Ovary (tissue), 7 donors: ENCODE measurements at regions not wholly inside any gene's neighbourhood (a gene's known extent, or its start where the extent isn't known, plus 50 kb on each side); places are given as distances from the start of the nearest gene placed in this dataset.
"Not testable (repeated sequence)": the region's sequence is repeated elsewhere in the genome, so short reads cannot be mapped to it uniquely, and the experiment has no call there.

Source experiments
- DNase-seq, 5 donors: peaks; one replicate each; pipeline ENCODE4 v3.0.0-alpha.2; 2019 to 2020
- H3K27ac ChIP-seq, 2 donors: fragments of 200-600 bp; one replicate each; pipeline versions ENCODE4 v1.5.1 to v1.8.0; 2019 to 2022
- H3K27me3 ChIP-seq: fragments of 200-600 bp; one replicate; pipeline ENCODE4 v1.8.0; 2022
- H3K36me3 ChIP-seq: fragments of 200-600 bp; sonication (generic); one replicate; pipeline ENCODE4 v1.5.1; 2019
- H3K4me1 ChIP-seq: one replicate; pipeline ENCODE4 v1.8.1; 2013; ENCODE audit warnings: mild to moderate bottlenecking, moderate library complexity; ENCODE audit not compliant: insufficient read depth
- H3K4me3 ChIP-seq: fragments of 200-600 bp; sonication (generic); one replicate; pipeline ENCODE4 v1.5.1; 2017
- H3K9me3 ChIP-seq, 2 donors: fragments of 200-600 bp in 1 of 2; sonication (generic) in 1 of 2; one replicate each; pipeline versions ENCODE4 v1.5.1 to v1.8.1; 2013 to 2019; ENCODE audit warnings: mild to moderate bottlenecking in 1 of 2, moderate library complexity in 1 of 2
- EP300 ChIP-seq: sonication (generic); formaldehyde crosslinking; IDR thresholded peaks from one replicate; pipeline ENCODE4 v1.6.1; 2017; ENCODE audit warnings: antibody characterized with exemption
- POLR2A ChIP-seq: fragments of 450-650 bp; IDR thresholded peaks from one replicate; pipeline ENCODE4 v1.6.1; 2017; ENCODE audit warnings: antibody characterized with exemption, mild to moderate bottlenecking, moderate library complexity
- WGBS, 3 donors: extraction: QIAGEN DNeasy Blood & Tissue Kit in 1 of 3; methylation state at CpG; one replicate each; pipeline versions ENCODE4 v1.1.5 to v1.1.7; 2013 to 2017; 5-methylcytosine and 5-hydroxymethylcytosine counted together
- intact Hi-C, 4 donors: fragments of 100-400 bp; cut with DNase I; formaldehyde crosslinking; loops; one replicate each; pipeline versions ENCODE4 v1.11.0 to v1.15.1; 2022 to 2023
- TF ChIP-seq, protein P1 (sequence below), 3 donors: fragments of 450-650 bp in 2 of 3; fragments of 200-600 bp in 1 of 3; IDR thresholded peaks; one replicate each; pipeline versions ENCODE4 v1.5.1 to v1.8.0; 2016 to 2022; ENCODE audit warnings: antibody characterized with exemption in 3 of 3, mild to moderate bottlenecking in 1 of 3
- donor health status: DM: no; HTN: no; CAD: no; lungs with moderate emphysema.
- donor health status: DM: no; HTN: no; CAD: no.
- donor health status: Bipolar disorder and iron deficiency.
- donor health status: DM: no; HTN: no; CAD: no.
- donor health status: DM: yes; HTN: yes; CAD: no.

DNA sequence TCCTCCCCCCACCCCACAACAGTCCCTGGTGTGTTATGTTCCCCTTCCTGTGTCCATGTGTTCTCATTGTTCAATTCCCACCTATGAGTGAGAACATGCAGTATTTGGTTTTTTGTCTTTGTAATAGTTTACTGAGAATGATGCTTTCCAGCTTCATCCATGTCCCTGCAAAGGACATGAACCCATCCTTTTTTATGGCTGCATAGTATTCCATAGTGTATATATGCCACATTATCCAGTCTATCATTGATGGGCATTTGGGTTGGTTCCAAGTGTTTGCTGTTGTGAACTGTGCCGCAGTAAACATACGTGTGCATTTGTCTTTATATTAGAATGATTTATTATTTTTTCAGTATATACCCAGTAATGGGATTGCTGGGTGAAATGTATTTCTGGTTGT is 104.0 kb downstream of the CCDC74A start:
- H3K36me3 ChIP-seq, intact Hi-C loops, H3K27ac ChIP-seq, H3K27me3 ChIP-seq, H3K4me1 ChIP-seq, H3K4me3 ChIP-seq, H3K9me3 ChIP-seq, DNase-seq: not testable (repeated sequence)
- WGBS, 3 donors: 83 to 98% (median 94%) methylated on average over 2 of the region's 2 CpGs

DNA sequence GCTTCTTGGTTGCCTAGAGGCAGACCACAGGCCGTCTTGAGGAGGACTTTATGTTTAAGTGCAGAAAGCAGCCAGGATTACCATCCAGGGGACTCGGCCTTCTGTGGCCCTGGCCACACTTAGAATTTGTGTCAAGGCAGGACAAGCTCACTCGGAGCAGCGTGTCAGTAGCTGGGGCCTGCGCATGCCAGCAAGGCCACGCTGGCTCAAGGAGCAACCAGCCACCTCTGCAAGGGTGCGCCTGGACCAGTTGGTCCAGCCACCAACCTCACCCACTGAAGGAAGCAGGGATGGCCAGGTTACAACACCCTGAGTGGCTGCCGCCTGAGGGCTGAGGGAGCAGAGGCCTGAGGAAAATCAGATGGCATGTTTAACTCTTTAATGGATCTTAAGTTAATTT is 105.7 kb downstream of the CCDC74A start:
- H3K4me3 ChIP-seq, H3K4me1 ChIP-seq, H3K36me3 ChIP-seq, DNase-seq, H3K27ac ChIP-seq, intact Hi-C loops, H3K27me3 ChIP-seq, H3K9me3 ChIP-seq: not testable (repeated sequence)
- WGBS, 3 donors: 90 to 96% (median 92%) methylated on average over 8 of the region's 8 CpGs

DNA sequence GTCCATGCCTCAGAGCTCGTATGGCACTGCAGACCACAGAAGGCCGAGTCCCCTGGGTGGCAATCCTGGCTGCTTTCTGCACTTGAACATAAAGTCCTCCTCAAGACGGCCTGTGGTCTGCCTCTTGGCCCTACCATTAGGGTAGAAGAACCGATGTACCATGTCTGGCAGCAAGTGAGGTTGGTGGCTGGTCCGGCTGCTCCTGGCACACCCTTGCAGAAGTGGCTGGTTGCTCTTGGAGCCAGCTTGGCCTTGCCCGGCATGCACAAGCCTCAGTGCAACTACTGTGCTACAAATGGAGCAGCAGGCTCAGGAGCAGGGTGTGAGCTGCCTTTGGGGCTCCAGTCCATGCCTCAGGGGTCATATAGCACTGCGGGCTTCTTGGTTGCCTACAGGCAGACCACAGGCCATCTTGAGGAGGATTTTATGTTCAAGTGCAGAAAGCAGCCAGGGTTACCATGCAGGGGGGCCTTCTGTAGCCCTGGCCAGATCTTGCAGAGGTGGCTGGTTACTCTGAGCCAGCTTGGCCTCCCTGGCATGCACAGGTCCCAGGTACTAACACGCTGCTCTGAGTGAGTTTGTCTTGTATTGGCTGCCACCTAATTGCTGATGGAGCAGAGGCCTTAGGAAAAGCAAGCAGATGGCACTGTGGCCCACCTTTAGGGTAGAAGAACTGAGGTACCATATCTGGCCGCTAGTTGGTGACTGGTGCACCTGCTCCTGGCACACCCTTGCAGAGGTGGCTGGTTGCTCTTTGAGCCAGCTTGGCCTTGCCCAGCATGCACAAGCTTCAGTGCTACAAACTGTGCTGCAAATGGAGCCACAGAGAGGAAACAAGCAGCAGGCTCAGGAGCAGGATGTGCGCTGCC is 106.4 kb downstream of the CCDC74A start:
- H3K4me3 ChIP-seq, intact Hi-C loops, H3K9me3 ChIP-seq, H3K4me1 ChIP-seq, H3K27ac ChIP-seq, H3K36me3 ChIP-seq, DNase-seq, H3K27me3 ChIP-seq: not testable (repeated sequence)
- 88 to 92% (median 89%) methylated on average over 10 of the region's 10 CpGs for WGBS, 3 donors

DNA sequence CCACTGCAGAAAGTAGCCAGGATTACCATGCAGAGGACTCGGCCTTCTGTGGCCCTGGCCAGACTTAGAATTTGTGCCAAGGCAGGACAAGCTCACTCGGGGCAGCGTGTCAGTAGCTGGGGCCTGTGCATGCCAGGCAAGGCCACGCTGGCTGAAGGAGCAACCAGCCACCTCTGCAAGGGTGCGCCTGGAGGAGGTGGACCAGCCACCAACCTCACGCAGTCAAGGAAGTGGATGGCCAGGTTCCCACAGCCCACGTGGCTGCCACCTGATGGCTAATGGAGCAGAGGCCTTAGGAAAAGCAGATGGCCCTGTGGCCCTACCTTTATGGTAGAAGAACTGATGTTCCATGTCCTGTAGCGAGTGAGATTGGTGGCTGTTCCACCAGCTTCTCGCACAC is 107.9 kb downstream of the CCDC74A start:
- Histone ChIP-seq H3K36me3 (no peaks in the 10 kb centered on the region), H3K4me1 (no peaks in the 10 kb centered on the region), H3K27ac (no peak overlapping the region), H3K4me3 (no peak overlapping the region), H3K9me3 (no peaks in the 10 kb centered on the region), H3K27me3 (no peaks in the 10 kb centered on the region)
- intact Hi-C loops: no loop called here
- no peak for DNase-seq
- TF ChIP-seq POLR2A (no peak), EP300 (no peak)
- TF ChIP-seq, protein P1, sequence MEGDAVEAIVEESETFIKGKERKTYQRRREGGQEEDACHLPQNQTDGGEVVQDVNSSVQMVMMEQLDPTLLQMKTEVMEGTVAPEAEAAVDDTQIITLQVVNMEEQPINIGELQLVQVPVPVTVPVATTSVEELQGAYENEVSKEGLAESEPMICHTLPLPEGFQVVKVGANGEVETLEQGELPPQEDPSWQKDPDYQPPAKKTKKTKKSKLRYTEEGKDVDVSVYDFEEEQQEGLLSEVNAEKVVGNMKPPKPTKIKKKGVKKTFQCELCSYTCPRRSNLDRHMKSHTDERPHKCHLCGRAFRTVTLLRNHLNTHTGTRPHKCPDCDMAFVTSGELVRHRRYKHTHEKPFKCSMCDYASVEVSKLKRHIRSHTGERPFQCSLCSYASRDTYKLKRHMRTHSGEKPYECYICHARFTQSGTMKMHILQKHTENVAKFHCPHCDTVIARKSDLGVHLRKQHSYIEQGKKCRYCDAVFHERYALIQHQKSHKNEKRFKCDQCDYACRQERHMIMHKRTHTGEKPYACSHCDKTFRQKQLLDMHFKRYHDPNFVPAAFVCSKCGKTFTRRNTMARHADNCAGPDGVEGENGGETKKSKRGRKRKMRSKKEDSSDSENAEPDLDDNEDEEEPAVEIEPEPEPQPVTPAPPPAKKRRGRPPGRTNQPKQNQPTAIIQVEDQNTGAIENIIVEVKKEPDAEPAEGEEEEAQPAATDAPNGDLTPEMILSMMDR (IDR thresholded peaks at IDR 0.05): no peak
- WGBS, 3 donors: 88 to 94% (median 89%) methylated on average over 8 to 9 of the region's 9 CpGs

DNA sequence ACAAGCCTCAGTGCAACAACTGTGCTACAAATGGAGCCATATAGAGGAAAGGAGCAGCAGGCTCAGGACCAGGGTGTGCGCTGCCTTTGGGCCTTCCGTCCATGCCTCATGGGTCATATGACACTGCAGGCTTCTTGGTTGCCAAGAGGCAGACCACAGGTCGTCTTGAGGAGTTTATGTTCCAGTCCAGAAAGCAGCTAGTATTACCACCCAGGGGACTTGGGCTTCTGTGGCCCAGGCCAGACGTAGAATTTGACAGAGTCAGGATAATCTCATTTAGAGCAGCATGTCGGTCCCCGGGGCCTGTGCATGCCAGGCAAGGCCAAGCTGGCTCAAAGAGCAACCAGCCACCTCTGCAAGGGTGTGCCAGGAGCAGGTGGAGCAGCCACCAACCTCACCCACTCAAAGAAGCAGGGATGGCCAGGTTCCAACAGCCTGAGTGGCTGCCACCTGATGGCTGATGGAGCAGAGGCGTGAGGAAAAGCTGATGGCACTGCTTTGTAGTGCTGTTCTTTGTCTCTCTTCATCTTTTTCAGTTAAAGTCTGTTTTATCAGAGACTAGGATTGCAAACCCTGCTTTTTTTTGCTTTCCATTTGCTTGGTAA is 109.1 kb downstream of the CCDC74A start:
- H3K9me3 ChIP-seq, H3K27ac ChIP-seq, H3K27me3 ChIP-seq, H3K36me3 ChIP-seq, DNase-seq, H3K4me1 ChIP-seq, intact Hi-C loops, H3K4me3 ChIP-seq: not testable (repeated sequence)
- WGBS, 3 donors: 81 to 88% (median 85%) methylated on average over 7 of the region's 7 CpGs

DNA sequence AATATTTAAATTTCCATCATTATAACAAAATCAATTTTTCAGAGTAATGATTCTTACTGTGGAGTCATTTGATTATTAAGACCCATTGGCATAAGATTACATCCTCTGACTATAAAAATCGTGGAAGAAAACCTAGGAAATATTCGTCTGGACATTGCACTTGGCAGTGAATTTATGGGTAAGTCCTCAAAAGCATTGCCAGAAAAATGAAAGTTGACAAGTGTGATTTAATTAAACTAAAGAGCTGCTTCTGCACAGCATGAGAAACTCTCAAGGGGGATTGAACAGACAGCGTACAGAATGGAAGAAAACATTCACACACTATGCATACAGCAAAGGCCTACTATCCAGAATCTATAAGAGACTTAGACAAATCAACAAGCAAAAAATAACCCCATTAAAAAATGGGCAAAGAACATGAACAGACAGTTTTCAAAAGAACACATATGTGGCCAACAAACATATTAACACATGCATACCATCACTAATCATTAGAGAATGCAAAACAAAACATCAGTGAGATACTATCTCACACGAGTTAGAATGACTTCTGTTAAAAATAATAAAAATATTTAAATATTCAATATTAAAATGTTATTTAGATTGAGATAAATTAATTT is 111.4 kb downstream of the CCDC74A start:
- H3K4me3 ChIP-seq, H3K4me1 ChIP-seq, H3K27me3 ChIP-seq, H3K9me3 ChIP-seq, H3K27ac ChIP-seq, DNase-seq, H3K36me3 ChIP-seq, intact Hi-C loops: not testable (repeated sequence)
- 67 to 70% (median 70%) methylated on average over 4 of the region's 4 CpGs for WGBS, 3 donors
